ENCODE measurements at regions not wholly inside any gene's neighbourhood (a gene's known extent, or its start where the extent isn't known, plus 50 kb on each side); places are given as distances from the start of the nearest gene placed in this dataset.

- no peak for DNase-seq
- 87 to 89% methylated on average over 3 of the region's 3 CpGs for WGBS, 2 donors
Observed at GRCh38 chr4:45745741-45746140, 378.1 kb downstream of the GABRG1 start.

GRCh38 chr4:45741897-45742296, 382.0 kb downstream of the GABRG1 start:
- TF ChIP-seq POLR2A (IDR thresholded peaks at IDR 0.05) (no peak), CTCF (IDR thresholded peaks at IDR 0.05) (peak in 1 of 3 experiments; percentile 12)
- intact Hi-C loops (cut with DNase I; ENCODE audit: low total_unique reads): no loop called here
- Histone ChIP-seq H3K4me3 (no peak overlapping the region), H3K27ac (no peak overlapping the region), H3K9me3 (no peaks in the 10 kb centered on the region), H3K4me1 (no peaks in the 10 kb centered on the region), H3K36me3 (ENCODE audit: low read depth, missing control alignments) (no peaks in the 10 kb centered on the region), H3K27me3 (no peaks in the 10 kb centered on the region)
- peak; percentile 18 for DNase-seq
- 65 to 68% methylated on average over 1 of the region's 1 CpG for WGBS, 2 donors

More at GRCh38 chr4:45745741-45746140, 378.1 kb downstream of the GABRG1 start:
- Histone ChIP-seq H3K36me3 (ENCODE audit: low read depth, missing control alignments) (no peaks in the 10 kb centered on the region), H3K27ac (no peak overlapping the region), H3K4me3 (no peak overlapping the region), H3K9me3 (no peaks in the 10 kb centered on the region), H3K27me3 (no peaks in the 10 kb centered on the region), H3K4me1 (no peaks in the 10 kb centered on the region)
- intact Hi-C loops (cut with DNase I; ENCODE audit: low total_unique reads): no loop called here
- TF ChIP-seq CTCF (IDR thresholded peaks at IDR 0.05) (no peak), POLR2A (IDR thresholded peaks at IDR 0.05) (no peak)

GRCh38 chr4:45732161-45732560, 391.7 kb downstream of the GABRG1 start:
- no peak for DNase-seq
- WGBS, 2 donors: 76 to 82% methylated on average over 1 of the region's 1 CpG
- TF ChIP-seq POLR2A (IDR thresholded peaks at IDR 0.05) (no peak), CTCF (IDR thresholded peaks at IDR 0.05) (no peak)
- no peaks in the 10 kb centered on the region for H3K27me3 ChIP-seq
- intact Hi-C loops (cut with DNase I; ENCODE audit: low total_unique reads): no loop called here
- no peaks in the 10 kb centered on the region for H3K36me3 ChIP-seq (ENCODE audit: low read depth, missing control alignments)
- no peak overlapping the region for H3K4me3 ChIP-seq
- H3K9me3 ChIP-seq: no peaks in the 10 kb centered on the region
- H3K27ac ChIP-seq: no peak overlapping the region
- H3K4me1 ChIP-seq: no peaks in the 10 kb centered on the region

- Histone ChIP-seq H3K36me3 (ENCODE audit: low read depth, missing control alignments) (no peaks in the 10 kb centered on the region), H3K9me3 (no peaks in the 10 kb centered on the region), H3K27ac (no peak overlapping the region), H3K27me3 (no peaks in the 10 kb centered on the region), H3K4me3 (no peak overlapping the region), H3K4me1 (no peaks in the 10 kb centered on the region)
- WGBS, 2 donors: 90 to 91% methylated on average over 3 of the region's 3 CpGs
- TF ChIP-seq CTCF (IDR thresholded peaks at IDR 0.05) (no peak), POLR2A (IDR thresholded peaks at IDR 0.05) (no peak)
- DNase-seq: no peak
- intact Hi-C loops (cut with DNase I; ENCODE audit: low total_unique reads): no loop called here
Observed at GRCh38 chr4:45716093-45716492, 407.8 kb downstream of the GABRG1 start.

GRCh38 chr4:45713996-45714395, 409.9 kb downstream of the GABRG1 start:
- 75% methylated on average over 1 of the region's 1 CpG for WGBS, 2 donors
- intact Hi-C loops (cut with DNase I; ENCODE audit: low total_unique reads): no loop called here
- H3K4me1 ChIP-seq: no peaks in the 10 kb centered on the region

More at GRCh38 chr4:45713996-45714395, 409.9 kb downstream of the GABRG1 start:
- Histone ChIP-seq H3K36me3 (ENCODE audit: low read depth, missing control alignments) (no peaks in the 10 kb centered on the region), H3K9me3 (no peaks in the 10 kb centered on the region), H3K4me3 (no peak overlapping the region), H3K27ac (no peak overlapping the region), H3K27me3 (no peaks in the 10 kb centered on the region)
- no peak for TF ChIP-seq POLR2A (IDR thresholded peaks at IDR 0.05)
- no peak for TF ChIP-seq CTCF (IDR thresholded peaks at IDR 0.05)
- DNase-seq: no peak
